ENCODE measurements at regions not wholly inside any gene's neighbourhood (a gene's known extent, or its start where the extent isn't known, plus 50 kb on each side); places are given as distances from the start of the nearest gene placed in this dataset.
"Not testable (repeated sequence)": the region's sequence is repeated elsewhere in the genome, so short reads cannot be mapped to it uniquely, and the experiment has no call there.

DNA sequence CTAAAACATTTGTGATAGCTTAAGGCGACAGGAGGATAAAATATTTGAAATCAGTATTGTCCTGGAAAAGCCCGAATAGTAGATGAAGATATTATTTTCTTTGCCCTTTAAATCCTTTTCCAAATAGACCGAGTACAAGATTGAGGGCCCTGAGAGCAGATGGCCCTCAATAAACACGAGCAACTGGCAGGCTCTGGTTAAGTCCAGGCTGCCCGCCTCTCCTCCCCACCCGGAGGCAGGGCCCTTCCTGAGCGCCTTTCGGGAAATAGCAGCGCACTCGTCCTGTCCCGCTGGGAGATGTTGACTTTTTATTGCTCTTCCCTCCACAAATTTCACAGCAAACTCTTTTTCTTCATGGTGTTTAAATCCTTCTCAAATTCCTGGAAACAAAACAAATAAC lies 50.8 kb upstream of the MAX start:
- no peak for DNase-seq

- DNase-seq = no peak
These were observed 54.5 kb upstream of the MAX start for GRCh38 chr14:65156568-65157366.

GRCh38 chr14:65159281-65160062 lies 57.2 kb upstream of the MAX start:
- DNase-seq = no peak

GRCh38 chr14:65160091-65160490 lies 57.8 kb upstream of the MAX start:
- DNase-seq = no peak

DNA sequence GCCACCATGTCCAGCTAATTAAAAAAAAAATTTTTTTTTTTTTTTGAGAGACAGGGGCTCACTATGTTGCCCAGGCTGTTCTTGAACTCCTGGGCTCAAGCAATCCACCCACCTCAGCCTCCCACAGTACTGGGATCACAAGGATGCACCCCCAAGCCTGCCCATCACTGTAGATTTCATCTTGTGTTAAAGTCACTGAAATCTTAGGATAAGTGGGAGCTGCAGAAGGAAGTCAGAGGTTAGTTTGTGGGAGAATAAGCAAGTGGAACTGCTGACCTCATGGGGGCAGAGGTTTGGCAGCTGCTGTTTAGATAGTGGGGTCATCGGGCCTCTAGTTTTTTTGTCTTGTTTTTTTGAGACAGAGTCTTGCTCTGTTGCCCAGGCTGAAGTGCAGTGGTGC lies 59.7 kb upstream of the MAX start:
- DNase-seq = no peak

GRCh38 chr14:65164068-65164824 lies 61.9 kb upstream of the MAX start:
- DNase-seq = no peak

DNA sequence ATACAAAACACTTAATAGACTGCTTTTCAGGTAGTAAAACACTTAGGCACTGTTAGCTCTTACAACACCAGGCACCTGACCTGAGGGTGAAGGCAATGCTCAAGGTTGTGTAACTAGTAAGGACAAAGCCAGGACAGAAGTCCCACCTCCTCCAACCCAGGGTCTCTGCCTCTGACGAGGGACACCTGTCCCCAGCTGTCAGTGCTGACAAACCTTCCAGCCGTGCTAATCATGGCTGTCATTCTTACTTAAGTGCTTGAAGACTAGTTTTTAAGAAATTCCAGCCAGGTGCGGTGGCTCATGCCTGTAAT lies 62.5 kb upstream of the MAX start:
- no peak for DNase-seq

GRCh38 chr14:65167072-65167645 lies 64.8 kb upstream of the MAX start:
- DNase-seq = no peak

DNA sequence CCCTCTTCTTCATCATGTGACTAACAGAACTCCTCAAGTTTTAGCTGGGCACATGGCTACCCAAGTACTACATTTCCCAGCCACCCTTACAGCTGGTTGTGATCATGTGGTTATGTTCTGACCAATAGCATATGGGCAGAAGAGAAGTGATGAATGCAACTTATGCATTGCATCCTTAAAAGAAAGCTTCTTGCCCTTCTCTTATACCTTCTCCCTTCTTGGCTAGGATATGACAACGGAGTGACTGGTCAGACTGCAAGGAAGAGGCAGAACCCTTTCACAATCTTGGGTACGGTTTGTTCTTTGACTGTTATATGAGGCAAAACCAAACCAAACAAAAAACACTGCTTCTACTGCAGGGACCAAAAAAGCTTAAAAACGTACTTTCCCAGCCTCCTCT lies 66.5 kb upstream of the MAX start:
- DNase-seq = no peak

- DNase-seq = no peak
These were observed 67.0 kb upstream of the MAX start for GRCh38 chr14:65169351-65169750.

DNA sequence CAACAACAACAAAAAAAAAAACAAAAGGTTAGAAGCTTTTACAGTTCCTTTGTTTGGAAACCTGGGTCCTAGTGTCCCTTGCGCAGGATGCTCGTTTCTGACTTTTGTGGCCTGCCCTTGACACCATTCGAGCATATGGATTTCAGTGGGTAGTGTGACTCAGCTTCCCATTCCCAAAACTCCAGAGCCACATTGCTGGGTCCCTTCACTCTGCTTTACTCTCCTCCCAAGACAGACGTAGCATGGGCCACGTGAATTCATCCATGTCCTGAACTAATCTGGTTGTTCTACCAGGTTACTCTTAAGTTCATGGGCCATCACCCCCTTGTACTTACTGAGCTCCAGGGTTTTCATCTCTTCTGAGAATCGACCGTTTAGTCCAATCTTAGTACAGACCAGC lies 68.0 kb upstream of the MAX start:
- DNase-seq = no peak

GRCh38 chr14:65170768-65171507 lies 68.6 kb upstream of the MAX start:
- no peak for DNase-seq

DNA sequence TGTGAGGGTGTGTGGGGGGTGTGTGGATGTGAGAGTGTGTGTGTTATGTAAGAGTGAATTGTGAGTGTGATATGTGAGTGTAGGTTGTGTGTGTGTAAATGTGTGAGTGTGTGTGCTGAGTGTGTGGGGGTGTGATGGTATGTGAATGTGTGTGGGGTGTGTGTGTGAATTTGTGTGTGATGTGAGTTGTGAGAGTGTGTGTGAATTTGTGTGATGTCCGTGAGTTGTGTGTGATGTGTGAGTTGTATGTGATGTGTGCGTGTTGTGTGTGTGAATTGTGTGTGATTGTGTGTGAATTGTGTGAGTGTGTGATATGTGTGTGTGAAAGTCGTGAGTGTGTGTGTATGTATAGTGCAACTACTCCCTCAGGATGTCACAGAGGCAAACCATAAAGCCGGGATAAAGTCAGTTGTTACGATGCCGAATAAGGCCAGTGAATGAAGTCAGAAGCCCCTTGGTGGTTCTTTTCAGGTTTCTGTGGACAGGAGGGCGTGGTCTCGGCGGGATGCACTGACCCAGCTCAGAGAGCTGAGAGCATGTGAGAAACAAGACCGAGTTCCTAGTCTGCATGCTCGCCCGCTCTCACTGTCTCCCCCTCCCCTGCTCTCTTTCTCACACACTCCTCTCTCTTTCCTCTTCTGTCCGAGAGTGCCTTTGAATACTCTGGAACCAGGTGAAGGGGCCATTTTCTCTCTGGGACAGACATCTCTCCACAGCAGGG lies 71.8 kb upstream of the MAX start:
- DNase-seq = no peak

- no peak for DNase-seq
These were observed 72.5 kb upstream of the MAX start for GRCh38 chr14:65174783-65175182.

DNA sequence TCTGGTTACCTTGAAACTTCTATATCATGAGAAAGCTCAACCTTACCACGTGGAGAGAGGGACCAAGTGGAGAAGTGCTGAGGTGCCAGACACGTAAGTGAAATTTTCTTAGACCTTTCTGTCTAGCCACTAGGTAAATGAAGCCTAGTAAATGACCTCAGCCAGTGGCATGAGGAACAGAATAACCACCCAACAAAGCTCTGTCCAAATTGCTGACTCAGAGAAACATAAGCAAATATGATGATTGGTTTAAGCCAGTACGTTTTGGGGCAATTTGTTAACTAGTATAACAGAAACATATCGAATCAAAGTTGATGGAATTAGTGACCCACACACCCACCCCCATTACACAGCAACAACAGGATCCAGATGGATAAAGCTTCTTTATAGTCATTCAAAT lies 75.2 kb upstream of the MAX start:
- DNase-seq = no peak

- DNase-seq = not testable (repeated sequence)
These were observed 76.9 kb upstream of the MAX start for GRCh38 chr14:65179231-65179630.

DNA sequence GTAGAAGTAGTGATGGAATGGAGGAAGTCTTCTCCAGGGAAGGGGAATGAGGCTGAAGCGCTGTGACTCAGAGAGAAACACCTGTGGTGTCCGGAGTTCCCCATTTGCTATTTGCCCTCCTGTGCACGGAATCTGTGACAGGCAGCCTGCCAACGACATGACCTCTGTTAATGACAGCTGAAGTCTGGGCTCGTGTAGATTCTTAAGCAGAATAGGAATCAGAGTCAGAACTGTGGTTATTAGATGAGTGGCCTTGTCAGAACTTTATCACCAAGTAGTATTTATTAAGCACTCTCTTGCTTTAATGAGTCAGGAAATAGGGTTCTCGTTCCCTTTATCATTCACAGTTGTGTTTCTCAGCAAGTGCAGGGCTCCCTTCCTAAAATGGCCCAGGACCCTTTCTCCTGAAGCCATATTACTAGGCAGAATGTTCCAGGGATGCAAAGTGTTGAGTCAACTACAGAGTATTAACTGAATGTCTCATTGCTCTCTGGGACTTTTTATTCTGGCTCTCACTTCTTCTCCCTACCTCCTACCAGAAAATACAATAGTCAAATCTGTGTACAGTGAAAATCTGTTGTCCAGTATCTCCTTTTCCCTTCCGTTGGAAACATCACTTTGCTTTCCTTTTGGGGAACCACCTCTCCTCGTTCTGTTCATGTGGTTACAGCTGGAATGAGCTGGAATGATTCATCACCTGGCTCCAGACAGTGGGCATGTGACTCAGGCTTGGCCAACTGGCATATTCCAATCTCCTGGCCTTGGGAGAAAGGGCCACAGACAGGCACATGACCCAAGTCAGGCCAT lies 77.8 kb upstream of the MAX start:
- no peak for DNase-seq

- DNase-seq = no peak
These were observed 78.4 kb upstream of the MAX start for GRCh38 chr14:65180725-65181025.

DNA sequence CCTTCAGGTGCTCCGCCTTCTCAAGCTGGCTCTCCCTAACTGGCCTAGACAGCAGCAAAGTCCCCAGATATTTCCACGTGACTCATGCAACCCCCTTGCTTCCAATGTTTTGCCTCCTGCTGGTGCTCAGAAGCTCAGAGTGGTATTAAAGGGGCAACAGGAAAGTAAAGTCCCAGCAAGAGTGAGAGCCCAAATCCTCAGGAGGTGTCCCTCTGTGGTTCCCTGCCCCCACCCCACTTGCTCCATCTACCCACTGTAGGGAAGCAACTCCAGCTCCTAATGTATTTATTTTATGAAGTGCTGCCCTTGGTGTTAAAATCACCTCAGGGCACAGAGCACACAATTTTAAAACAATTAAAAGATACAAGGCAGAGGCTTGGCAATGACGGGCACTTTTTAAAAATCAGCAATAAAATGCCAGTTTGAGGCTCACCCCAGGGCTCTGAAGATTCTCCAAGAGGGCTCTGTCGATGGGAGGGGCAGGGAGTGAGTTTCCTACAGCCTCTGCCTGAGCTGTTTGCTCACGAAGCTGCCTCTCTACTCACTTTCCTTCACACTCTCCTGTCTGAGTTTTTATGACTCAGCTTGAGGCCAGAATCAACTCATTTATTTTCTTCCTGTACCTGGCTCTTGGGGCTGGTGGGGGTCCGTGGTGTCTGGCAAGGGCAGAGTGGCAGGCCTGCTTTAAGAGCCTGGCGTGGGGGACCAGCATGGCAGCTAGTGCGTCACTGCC lies 81.9 kb upstream of the MAX start:
- no peak for DNase-seq

- DNase-seq = no peak
These were observed 83.5 kb upstream of the MAX start for GRCh38 chr14:65185829-65186228.

DNA sequence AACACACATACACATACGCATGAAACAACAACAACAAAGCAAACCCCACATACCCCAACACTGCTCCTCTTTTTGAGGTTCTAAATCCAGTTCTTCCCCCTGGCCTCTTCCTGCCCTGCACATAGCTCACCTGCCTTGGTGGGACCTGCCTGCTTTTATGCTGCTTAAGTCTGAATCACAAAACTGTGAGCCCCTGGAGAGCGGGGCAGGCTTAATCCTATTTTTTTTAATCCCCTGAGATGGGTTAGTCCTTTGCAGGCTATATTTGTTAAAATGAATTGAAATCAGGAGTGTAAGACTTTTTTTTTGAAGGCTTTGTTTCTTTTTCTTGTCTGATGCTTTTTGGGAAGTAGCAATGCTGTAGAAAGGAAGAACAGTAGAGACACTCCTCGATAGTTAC lies 84.6 kb upstream of the MAX start:
- no peak for DNase-seq

Measured in GOT3 (cell line).